Activated CD8-positive, alpha-beta memory T cell treated with anti-CD3 and anti-CD28 coated beads for 1 hour (primary cell): ENCODE measurements at regions not wholly inside any gene's neighbourhood (a gene's known extent, or its start where the extent isn't known, plus 50 kb on each side); places are given as distances from the start of the nearest gene placed in this dataset.

Source experiments
- DNase-seq, 2 donors: peaks; one replicate each; pipeline ENCODE4 v3.0.0-alpha.2; 2020; ENCODE audit warnings: low read depth in 1 of 2; ENCODE audit errors: extremely low read depth in 1 of 2

DNA sequence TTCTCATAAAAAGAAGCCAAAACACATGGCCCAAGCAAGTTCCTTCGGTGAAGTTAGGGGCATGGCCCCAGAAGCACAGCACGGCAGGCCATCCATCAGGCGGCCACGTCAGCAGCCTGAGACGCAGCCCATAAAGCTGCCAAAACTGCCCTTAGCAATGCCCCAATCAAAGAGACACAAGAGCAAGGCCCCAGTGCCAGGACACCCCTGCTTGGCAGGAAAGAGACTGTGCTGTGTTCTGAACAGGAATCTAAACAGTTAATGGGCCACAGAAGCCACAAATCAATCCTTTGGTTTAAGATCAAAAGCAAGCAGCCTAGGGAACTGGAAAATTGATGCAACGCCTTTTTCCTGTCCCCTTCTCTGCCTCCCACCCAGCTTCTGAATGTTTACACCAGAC, 497.0 kb upstream of the USP24 start:
- no peak for DNase-seq

DNA sequence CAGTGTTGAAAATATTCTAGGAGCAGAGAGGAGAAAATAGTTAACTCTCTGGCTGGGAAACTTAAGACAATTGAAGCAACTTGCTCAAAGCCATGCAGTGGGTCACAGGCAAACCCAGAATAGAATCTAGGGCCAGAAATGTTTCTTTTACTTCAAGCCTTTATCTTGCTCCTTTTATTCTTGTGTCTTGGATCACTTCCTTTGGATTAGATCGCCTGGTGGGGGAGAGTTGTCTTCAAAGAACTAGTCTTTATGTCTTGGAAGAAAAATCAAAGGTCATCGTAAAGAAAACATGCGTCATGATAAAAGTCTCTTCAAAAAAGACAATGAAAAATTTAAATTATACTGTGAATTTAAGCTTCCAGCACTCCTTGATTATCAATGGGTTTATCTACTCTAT, 493.6 kb upstream of the USP24 start:
- no peak for DNase-seq

DNA sequence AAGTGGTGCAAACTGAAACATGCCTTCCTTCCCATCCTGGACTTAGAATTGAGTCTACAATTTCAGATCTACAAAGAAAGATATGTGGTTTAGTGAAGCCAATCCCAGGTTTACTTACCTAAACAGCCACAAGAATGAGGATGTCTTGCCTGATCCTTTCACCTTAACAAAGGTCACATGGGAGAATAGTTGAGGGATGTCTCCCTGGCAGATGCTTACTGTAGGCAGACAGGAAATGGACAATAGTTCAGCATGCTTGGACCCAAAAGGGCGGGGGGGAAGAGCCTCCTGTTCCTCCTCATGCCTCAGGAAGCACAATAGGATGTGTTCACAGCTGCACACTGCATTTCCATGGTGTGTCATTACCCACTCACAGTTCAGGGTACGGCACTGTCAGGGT, 492.7 kb upstream of the USP24 start:
- DNase-seq: no peak

DNA sequence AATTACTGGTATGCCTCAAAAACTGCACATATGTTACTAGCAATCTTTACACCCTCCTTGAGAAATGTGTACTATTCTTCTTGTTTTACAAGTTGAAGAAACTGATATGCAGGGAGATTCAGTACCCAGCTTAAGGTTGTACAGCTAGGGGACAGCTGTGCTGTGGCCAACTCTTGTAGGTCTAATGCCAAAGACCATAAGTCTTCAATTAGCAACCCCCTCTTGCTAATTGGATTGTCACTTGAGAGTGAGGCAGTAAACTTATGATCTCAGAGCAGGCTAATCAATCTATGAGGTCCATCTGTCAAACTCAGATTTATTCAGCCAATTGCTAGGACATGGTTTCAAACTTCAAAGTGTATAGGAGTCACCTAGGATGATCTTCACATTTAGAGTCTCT, 492.0 kb upstream of the USP24 start:
- no peak for DNase-seq

DNA sequence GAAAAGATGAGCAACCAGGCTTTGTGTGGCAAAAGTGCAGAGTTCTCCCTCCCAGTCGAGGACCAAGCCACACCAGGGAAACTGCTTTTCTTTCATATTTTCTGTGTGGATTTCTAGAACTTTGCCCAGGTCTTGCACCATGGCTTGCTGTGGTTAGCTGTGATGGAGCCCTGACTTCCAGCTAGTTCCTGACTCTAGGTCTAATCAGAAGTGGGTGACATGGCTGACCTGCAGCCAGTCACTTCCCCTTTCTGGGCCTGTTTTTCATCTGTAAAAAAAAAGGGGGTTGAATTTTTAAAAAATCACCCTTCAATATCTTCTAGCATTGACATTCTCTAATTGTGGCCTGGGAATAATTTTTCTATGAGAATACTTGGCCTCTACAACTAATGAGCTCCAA, 491.2 kb upstream of the USP24 start:
- DNase-seq: no peak

DNA sequence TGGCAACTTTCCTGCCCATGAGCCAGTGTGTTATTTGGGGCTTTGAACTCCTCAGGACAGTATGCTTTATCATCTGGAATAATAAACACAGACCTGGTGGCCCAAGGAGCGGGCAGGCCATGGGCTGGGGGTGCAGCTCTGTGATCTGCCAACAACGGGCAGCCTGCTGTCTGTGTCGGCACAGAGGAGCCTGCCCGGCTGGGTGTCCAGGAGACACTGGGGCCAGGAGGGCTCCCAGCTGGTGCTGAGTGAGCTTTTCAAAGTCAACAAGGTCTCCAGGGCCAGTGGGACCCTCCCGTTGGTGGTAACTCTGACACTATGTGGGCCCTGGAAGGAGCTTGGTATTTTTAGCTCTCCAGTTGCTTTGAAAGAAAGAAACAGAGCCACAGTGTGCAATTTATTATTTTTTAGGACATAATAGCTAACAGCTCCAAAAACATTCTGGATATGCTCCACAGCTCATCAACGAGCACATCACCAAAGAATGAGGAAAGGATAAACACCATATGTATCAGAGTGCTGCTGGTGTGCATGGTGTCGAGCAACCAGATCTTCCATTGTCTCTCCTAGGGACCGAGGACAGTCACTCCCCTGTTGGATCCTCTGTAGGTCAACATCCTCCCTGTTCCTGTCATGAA, 488.7 kb upstream of the USP24 start:
- DNase-seq: no peak

DNA sequence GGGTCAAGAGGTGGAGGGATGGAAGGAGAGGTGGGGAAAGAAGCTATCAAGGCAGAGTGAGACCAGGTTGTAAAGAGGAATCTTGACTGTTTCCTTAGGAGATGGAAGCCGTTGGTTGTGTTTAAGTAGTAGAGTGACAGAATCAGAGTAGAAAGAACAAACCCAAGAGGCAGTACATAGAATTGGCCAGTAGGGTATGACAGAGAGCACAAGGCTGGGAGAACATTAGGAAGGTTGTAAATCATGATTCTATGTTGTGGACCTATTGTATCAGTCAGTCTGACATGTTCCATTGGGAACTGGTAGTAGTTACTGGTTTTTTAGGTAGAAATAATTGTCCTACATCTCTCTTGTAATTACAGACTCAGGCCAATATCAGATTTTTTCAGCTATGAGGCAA, 486.9 kb upstream of the USP24 start:
- no peak for DNase-seq

DNA sequence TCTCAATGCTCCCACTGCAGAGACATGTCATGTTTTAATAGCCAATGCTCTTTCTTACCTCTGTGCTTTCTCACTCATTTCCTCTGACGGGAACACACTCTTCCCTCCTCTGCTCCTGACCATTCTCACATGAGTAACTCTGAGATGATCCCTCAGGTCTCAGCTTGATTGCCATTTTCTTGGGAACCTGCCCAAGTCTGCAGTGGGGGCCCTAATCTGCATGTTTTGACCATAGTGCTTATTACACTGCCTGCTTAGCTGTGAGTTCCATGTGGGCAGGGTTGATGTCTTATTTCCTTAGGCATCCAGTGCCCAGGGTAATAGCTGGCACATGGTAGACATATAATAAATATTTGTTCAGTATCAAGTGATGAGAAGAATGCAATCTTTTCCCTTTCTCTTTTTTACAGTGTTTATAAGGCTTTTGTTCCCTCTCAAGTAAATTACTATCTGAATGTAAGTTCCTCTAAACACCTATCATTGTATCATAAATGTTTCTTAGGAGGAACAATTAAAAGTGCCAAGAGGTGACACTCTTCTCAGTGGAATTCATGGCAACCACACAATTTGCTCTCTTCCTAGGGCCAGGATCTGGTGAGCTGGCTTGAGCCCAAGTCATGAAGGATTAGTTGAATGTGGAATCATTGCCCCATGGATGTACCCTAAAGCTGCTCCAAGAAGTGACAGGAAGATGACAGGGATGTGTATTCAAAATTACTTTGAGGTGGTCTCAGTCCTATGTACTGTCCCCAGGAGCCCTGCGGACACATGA, 485.4 kb upstream of the USP24 start:
- DNase-seq: no peak

DNA sequence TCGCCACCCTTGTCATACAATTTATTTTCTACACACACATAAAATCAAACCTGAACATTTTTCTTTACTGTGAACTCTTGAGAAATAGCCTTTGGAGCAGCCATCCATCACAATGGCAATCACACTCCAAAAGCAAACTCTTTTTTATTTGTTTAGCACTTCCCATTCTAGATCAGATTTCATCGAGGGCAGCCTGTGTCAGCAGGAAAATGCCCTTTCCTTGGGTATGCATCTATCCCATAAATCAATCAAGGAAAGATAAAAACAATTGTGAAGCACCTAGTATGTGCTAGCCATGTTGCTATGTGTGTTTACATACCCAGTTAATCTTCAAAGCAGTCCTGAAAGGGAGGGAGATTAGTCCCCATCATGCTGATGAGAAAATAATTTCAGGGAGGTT, 484.1 kb upstream of the USP24 start:
- no peak for DNase-seq

DNA sequence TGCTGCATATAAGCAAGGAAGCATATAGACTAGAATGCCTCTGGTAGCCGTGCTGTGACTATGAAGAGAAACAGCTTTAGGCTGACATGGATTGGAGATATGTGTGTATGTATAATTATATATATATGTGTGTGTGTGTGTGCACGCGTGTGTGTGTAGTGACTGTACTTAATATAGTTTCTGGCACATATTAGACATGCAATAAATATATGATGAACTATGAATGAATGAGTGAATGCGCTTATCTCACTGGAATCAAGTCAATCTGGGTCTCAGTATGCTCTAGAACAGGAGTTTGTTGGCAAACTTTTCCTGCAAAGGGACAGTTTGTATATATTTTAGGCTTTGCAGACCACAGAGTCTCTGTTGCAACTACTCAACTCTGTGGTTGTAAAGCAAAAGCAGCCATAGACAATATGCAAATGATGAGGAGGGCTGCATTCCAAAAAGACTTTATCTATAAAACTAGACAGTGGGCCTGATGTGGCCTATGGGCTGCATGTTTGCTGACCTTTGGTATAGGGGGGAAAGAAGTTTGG, 482.9 kb upstream of the USP24 start:
- DNase-seq: no peak

DNA sequence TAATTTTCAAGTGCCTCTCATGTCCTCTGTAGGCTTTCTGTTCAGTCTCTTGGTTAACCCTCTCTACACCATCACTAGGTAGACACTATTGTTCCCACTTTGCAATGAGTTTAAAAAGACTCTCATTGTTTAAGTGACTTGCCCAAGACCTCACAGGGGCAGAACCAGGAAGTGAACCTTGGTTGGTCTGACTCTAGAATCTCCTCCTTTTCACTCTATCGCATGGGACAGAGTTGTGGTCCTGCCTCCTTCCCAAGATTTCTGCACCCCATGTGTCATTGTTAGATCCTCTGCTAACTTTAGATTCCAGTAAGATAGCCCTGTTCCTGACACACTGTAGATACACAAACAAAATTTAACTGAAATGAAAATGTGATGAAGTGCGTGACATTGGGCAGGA, 481.7 kb upstream of the USP24 start:
- no peak for DNase-seq

DNA sequence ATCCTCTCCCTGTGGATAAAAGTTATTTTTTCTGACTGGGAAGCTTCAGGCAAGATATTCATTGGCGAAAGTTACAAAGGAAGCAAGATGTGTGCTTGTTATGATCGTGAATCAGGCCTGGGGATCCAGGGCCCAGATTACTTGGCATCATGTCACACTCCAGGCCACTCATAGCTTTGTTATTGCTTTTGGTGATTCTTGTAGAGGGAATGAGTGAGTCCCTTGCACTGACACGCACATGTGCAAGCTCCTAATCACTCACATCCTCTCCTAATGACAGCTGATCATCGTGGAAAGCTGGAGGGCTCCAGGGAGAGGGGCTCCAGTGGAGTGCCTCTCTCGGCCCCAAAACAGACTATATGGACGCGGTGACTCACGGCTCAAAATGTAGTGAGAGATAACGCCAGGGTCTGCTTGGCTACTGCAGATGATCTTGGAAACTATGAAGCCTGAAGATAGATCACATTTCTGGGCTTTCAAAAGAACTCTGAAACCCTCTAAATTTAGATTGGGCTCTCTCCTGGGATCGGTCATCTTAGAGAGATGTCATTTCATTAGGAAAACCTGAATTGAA, 481.1 kb upstream of the USP24 start:
- DNase-seq: no peak

DNA sequence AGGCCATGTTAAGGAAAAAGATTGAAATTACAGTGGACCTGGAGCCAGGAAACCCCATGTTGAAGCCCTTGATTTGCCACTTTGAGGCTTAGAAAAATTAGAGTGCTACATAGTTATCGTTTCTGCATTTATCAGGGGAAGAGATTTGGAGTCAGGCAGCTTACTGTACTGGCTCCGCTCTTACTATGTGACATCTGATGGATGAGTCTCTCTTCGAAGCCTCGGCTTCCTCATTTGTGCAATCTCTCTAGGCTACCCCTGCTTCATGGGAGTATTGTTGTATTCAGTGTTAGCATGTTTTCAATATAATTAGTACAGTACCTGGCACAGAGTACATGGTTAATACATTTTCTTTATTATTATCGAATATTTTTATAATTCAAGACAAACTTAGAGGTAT, 480.4 kb upstream of the USP24 start:
- no peak for DNase-seq

DNA sequence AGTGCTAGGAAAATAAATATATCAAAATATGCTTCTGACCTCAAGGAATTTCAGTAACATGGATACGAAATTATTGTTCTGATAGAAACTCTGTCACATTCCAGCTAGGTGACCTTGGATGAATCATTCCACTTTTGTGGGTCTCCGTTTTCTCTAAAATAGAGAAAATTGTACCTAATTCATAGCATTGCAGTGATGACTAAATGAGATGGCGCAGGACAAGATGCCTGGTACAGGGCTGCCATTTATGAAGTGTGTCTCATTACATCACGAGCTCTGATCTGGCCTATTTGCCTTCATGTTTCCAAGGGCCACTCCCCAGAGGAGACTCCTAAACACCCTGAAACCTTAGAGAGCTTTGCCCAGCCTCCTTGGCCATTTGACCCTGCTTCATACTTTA, 480.0 kb upstream of the USP24 start:
- no peak for DNase-seq

DNA sequence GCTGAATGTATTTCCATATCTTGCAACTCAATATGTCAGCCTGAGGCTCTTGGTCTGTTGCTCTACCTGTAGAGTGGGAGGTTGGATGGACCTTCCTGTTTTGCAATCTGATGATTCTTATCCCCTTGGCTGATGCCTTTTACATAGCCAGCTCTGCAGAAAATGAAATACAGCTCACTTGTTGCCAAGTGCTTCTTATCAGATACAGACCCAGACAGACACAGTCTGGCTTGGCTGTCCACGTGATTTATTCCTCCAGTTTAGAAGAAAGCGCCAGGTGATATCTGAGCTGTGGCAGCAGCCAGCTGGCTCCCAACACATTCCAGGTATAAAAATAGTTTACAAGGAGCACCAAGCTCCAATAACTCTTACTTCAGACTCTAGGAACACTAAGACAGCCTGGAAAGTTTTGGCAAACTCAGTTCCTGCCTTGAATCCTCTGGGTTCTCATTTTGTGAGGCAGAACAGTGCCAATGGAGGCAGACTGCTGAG, 479.2 kb upstream of the USP24 start:
- DNase-seq: no peak

DNA sequence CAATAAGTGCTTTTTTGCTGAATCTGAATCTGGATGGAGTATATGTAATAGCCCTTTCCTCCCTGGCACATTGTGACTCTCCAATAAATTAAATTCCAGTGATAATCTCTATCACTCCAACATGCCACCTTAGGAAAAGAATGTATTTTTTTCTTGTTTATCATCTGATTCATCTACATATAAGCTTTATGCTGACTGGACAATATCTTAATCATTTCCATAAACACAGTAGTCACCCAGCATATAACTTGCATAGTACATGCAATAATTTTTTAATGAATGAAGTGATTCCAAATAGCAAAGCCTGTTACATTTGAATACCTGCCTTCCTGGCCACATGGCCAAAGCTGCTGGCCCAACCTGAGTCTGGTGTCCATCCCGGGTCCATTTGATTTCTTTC, 477.6 kb upstream of the USP24 start:
- DNase-seq: no peak

DNA sequence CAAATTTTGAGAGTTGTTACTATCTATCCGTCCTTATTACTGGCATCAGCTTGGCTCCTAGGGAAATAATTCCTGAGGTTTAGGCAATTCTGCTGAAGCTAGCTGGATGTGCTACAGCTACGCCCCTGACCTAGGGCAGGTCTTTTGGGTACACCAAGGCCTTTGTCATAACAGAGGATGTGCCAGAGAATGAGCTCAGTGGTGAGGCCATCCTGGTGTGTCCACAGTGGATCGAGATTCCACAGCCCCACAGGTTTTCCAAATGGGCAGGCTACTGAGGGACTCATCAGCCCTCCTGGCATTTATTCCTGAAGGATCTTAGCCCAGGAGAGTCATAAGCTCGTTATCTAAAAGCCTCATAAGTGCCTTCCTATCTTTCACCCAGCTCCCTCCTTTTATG, 475.2 kb upstream of the USP24 start:
- DNase-seq: no peak

DNA sequence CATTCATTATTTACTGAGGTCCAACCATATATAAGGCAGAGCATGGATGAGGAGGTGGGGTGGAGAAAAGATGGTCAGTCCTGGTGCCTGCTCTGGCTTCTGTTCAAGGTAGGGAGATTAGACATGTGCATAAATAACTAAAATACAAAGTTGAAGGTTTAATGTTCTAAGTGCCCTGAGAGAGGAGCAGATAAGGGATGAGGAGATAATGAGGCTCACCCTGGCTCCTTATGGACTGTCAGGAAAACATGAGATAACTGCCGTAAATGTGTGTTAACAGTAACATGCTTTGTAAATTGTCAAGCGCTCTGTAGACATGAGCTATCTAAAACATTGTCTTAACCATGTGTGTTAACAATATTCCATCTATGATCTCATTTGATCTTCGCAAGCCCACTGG, 474.6 kb upstream of the USP24 start:
- DNase-seq: no peak

DNA sequence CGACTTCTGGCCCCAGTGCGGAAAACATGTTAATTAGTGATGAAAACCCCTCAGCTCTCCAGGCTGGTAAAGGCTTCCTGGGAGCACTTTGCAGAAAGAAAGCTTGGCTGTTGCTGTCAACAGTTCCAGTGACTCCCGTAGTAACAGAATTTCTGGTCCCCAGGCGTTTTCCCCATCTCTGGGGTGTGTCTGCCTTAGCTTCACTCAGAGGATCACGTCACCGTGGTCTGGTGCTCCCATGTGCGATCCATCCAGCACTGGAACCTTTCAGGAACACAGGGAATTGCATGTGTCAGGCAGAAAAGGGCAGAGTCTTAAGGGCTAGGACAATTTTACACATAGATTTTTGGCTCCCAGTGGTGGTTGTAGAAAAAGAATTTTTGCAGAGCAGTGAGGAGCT, 470.4 kb upstream of the USP24 start:
- no peak for DNase-seq

DNA sequence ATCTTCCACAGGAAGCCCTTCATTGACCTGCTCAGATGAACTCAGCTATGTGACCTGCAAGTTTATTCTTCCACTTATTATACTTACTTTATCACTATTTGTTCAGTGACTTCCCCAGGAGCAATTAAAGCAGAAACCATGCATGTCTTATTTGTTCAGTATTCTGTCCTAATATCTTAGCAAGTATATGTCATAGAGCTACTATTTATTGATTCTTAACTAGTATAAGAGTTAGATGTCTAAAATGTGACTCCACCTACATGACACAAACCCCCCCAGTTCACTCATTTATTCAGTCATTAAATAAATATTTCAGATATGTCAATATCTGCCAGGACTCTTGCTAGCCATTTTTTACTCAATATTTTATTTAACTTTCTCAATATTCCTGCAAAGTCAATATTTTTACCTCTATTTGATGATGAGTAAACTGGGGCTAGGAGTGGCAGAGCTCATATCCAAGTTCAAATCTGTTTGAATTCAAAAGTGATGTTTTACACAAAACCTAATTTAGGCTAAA, 469.0 kb upstream of the USP24 start:
- no peak for DNase-seq

DNA sequence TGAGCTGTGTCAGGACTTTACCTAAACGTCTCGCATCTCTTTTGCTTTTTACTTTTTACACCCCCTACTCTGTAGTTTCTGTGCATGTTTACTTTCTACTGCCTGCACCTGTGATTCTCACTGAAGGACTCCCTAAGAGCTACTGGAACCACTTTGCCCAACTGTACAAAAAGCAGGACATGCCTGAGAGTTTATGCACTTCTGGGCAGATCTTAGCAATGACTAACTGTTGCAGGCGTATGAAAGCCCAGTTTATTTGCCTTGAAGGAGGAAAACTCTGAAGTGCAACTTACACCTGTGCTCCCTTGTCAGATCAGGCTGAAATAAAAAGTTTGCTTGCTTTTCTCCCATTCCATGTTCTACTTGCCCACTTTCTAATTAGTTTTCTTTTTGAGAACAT, 467.0 kb upstream of the USP24 start:
- no peak for DNase-seq

DNA sequence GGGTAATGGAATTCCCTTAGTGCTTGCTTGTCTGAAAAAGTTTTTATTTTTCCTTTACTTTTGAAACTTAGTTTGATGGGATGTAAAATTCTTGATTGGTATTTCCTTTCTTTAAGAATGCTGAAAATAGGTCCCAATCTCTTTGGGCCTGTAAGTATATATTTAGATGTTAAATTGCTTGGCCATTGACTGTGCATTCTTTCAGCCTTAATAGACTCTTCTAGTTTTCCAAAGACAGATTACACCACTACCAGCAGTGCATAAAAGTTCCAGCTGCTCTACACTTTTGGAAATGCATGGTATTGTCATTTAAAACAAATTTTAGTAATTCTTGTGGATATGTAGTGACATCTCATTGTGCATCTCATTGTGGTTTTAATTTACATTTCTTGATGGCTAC, 464.8 kb upstream of the USP24 start:
- DNase-seq: no peak
